HG03558 (cell line): ENCODE measurements at regions not wholly inside any gene's neighbourhood (a gene's known extent, or its start where the extent isn't known, plus 50 kb on each side); places are given as distances from the start of the nearest gene placed in this dataset.

Experiments
- ATAC-seq: cut with Tn5 transposase; IDR thresholded peaks from one replicate; pipeline ENCODE4 v1.9.1; 2021; ENCODE audit warnings: moderate number of reproducible peaks; ENCODE audit not compliant: unreplicated experiment; ENCODE audit errors: extremely low read depth

DNA sequence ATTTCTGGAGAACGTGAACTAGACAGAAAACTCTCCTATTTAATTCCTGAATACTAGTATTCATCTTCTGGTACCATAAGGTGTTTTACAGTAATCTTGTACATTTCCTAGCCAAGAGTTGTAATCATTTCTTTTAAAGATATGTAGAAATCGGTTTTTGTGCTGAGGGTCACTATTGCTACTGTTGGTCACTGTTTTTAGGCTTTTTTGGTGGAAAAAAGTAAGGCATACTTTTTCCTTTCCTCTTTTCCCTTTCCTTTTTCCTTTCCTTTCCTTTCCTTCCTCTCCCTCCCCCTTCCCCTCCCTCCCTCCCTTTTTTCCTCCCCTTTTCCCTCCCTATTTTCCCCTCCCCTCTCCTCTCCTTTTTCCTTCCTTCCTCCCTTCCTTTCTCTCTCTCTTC lies 706.4 kb upstream of the GOT2 start:
- no peak for ATAC-seq

DNA sequence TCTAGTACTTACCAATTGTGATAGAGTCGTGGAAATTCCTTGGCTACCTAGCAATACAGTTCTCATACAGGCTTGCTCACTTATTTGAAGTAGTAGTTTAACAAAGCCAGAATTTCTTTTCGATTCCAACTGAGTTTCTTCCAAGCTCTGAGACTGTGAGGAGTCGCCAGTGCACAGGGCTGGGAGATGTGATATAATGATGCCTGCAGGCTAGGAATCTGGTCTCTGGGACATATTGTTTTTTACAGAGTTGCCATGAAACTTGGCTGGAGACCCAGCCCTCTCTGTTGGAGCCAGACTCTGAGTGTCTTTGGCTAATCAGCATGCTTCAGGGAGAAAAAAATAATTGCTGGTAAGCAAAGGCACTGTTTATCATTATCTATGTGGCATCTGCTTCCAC lies 698.8 kb upstream of the GOT2 start:
- no peak for ATAC-seq

DNA sequence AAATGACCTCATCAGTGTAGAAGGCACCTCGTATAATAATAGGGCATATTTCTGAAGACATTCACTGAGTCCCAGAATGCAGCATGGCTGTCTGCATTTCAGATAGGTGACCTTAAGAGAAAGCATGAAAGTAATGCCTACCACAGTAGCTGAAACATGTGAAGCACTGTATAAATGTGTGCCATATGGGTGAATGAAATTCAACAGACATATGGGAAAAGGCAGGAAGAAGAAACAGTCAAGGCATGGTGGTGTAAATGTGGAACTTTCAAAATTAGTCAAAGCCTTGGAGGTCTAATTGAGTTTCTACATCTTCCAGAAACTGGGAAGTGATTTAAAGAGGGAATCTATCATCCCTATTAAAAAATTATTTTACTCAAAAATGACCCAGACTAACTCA lies 698.2 kb upstream of the GOT2 start:
- ATAC-seq = no peak

DNA sequence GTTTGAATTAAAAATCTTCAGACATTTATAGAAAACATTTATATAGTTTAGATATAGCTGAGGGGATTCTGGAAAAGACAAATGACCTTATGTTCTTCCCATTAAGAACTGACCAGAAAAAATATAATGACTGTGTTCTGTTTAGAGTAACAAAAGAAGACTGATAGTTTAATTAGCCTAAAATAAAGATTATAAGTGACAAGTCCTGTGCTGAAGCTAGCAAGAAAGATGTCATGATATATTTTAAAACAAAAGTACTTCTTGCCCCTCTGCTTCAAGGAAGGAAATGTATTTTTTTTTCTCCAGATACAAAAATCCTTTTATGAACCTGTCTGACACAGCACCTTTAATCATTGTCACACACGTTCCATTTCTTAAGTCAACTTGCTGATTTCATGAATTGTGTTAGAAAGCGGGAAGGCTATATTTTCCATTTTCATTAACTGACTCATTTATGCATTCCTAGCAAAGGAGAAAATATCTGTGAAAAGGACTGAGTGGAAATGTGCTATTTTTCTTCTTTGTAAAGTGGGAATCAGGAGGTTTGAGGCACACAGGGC lies 690.7 kb upstream of the GOT2 start:
- ATAC-seq = no peak

DNA sequence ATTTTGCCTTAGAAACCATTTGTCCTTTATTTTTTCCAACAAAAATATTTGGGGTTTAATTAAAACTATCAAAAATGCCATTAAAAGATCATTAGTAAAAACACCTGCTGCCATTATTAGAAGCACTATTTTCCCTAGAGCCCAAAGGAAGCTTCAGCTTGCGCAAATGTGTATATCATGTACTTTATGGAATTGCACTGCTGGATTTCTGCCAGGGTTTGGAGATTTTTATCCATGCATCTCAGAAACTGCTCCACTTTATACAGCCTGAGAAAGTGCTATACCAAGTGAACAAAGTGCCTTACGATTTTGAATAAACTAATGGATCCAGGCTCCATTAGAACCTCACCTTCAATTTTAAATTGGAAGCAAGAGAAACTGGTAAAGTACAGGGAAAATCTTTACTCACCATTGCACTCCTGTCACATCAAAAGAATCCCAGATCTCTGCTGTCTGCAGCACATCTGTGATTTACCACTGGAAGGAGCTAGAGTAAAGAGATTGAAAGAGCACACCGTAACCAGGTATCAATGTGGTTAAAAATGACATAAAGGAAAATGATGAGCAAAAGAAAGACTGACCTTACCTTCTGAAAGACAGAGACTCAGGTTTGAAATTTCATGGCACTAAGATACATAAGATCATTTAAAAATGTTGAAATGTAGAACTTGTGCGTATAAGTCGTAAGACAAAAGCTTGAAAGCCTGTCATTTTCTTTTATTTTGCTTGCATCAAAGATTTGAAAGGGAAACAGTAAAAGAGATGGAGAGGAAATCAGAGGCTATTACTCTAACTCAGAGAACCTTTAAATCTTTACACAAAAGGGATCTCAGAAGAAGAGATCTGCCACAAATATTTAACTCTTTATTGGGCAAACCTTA lies 678.1 kb upstream of the GOT2 start:
- ATAC-seq = no peak

DNA sequence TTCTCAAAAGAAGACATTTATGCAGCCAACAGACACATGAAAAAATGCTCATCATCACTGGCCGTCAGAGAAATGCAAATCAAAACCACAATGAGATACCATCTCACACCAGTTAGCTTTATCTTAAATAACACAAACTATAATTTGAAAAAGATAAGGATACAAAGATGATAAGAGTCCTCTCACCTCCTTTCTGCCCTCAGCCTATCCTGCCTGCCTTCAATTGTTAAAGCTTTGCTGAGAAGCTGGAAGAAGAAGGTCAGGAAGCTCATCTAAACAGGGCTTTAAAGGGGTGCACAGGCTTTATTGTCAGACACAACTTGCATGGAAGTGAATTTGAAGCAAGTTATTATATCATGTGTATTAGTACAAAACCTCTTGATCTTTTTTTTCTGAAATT lies 676.3 kb upstream of the GOT2 start:
- ATAC-seq = no peak

DNA sequence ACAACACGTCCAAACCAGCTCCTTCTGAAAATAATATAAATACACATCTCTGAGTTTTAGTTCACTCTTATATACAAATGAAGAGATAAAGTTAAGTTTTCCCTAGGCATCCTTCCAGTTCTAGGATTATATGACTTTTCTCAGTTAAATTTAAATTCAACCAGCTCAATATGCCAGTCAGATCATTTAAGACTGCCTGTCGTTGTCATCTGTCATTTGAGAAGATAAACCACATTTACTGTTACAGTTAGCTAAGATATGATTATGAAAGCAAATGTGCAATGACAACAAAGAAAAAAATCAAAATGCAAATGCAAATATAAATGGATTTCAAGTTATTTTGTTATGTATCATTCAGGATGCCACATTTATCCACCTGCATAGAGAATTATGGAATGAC lies 671.7 kb upstream of the GOT2 start:
- no peak for ATAC-seq

DNA sequence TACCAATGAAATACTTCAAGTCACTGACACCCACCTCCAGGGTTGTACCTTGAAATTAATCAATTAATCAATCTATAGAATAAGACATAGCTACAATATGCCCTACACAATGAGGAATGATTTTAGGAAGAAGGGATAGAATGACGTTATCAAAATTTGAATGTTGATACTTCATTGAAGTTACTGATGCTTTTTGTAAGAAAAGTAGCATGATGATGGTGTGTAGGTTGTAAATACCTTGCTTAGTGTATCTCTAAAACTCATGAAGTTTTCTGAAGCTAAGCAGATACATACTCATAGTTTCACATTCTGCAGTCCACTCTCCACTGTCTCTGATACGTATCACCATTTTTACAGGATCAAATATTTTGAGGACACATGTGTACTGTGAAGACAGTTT lies 670.4 kb upstream of the GOT2 start:
- ATAC-seq = no peak

DNA sequence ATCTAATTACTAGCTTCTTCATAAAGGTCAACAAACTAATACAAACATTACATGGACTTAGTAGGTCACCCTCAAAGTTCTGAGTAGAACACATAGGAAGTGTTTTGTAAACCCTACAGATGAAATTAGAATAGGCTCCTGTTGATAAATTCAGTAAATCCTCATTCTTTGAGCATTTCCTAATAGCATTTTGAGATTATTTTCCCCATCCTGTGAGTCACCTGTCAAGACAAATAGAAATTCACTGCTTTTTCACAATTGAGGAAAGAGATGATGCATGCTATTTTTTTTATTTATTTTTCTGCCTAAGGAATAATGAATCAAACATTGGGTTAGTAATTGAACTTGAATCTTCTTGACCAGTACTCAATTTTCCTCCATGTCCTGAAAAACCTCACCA lies 666.7 kb upstream of the GOT2 start:
- no peak for ATAC-seq

DNA sequence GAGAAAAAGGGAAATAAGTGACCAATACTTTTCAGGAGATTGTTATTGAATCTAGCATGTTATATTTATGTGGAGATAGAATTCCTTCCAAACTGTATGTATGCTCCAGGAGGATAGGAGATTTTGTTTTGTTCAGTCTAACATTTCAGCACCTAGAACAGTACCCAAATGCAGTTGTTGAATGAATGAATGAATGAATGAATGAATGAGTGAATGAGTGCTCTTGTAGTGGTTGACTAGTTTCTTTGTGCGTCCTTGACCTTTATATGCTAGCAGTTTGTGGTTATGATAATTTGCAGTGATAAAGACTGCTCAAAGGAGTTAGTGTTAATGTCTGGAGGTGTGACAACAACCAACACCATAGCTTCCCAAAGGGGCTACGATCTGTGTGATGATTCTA lies 663.5 kb upstream of the GOT2 start:
- ATAC-seq = no peak

DNA sequence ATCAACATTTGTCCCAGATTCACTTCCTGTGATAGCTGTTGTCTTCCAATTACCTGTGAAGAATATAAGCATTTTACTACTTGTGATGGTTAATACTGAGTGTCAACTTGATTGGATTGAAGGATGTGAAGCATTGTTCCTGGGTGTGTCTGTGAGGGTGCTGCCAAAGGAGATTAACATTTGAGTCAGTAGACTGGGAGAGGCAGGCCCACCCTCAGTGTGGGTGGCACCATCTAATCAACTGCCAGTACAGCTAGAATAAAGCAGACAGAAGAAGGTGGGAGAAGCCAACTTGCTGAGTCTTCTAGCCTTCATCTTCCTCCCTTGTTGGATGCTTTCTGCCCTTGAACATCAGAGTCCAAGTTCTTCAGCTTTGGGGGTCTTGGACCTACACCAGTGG lies 660.4 kb upstream of the GOT2 start:
- ATAC-seq = no peak

DNA sequence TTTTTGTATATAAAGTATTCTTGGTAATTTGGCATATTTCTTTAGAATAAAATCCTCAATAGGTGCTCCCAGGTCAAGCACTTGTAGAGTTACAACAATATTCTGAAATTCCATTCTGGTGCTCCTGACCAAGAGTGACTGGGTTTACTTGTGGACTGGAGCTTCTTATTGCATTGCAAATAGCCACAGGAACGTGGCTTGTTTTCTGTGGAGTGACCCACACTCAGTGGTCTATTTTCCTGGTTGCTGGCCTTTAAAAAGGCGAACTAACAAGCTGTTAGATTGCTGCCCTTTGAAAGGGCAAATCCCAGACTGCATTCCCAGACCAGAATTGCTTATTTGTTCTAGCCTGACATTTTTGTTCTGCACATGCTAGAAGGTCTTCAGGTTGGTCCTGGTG lies 658.8 kb upstream of the GOT2 start:
- no peak for ATAC-seq

DNA sequence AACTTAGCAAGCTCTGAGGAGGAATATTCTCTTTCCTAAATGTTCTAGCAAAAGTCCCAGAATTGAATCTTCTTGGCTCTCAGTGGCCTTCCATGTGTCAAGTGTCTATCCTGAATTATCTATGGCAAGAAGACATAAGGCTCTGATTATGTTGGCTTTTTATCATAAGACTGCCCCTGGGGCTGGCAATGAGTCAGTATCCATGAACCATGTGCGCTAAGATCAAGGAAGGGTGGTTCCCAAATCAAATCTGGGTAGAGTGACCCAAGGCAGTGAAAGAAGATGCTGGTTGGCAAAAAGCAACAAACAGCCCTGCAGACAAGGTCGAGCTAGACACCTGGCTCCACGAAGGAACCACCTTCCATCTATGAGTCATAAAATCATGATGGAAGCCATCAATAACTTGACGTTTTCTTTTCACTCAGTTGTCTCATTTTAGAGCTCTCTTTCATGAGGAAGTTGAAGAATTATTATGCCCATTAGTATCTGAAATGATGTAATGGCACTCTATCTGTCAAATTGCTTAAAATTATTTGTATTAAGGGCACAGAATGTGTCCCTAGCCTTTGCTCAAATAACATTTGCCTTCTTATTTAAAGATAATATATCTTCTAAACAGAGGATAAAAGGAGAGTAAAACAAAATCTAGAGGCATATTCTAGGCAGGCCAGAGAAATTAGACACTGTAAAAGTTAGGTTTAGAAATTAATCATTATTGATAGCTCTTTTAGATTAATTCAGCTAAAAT lies 657.7 kb upstream of the GOT2 start:
- no peak for ATAC-seq

DNA sequence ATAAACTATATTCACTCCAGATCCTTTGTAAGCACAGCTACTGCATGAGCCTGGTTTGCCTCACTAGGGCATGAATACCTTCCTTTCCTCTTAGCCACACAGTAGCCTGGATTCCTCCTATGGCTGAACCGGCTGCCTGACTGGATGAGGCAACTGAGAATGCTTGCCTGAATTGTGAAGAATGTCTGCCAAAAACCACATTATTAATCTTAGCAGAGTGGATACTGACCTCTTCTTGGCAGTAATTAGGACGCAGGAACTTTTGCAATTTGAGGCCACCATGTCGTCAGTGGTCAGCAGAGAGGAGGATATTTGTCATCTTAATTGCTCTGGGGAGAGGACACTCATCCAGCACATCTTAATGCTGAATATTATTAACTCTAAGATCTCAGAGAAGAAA lies 651.8 kb upstream of the GOT2 start:
- no peak for ATAC-seq

DNA sequence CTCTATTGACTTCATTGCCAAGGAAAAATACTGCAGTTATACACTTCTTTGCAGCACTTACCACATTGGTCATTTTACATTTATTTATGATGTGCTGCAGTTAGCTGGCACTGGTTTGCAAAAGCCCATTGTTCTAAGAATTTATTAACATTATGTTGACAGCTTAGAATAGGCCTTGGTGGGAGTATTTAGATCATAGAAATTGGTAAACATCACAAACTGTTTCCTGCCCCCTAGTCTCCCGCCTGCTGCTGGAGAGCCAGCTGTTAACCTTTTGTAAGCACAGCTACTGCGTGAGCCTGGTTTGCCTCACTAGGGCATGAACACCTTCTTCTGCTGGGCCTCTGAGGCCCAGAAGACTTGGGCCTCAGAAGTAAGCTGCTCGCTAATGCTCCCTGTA lies 651.4 kb upstream of the GOT2 start:
- no peak for ATAC-seq

DNA sequence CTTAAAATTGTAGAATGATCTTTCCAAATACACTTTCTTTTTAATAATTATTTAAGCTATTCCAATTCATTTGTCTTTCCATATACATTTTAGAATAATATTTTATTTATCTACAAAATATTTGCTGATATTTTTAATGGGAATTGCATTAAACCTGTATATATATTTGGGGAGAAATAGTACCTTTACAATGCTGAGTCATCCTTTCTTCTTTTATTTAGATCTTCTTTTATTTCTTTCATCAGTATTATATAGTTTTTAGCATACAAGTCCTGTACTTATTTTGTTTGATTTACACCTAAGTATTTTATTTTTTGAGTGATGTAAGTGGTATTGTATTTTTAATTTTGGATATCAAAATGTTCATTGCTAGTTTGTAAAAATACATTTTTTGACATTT lies 639.5 kb upstream of the GOT2 start:
- no peak for ATAC-seq

DNA sequence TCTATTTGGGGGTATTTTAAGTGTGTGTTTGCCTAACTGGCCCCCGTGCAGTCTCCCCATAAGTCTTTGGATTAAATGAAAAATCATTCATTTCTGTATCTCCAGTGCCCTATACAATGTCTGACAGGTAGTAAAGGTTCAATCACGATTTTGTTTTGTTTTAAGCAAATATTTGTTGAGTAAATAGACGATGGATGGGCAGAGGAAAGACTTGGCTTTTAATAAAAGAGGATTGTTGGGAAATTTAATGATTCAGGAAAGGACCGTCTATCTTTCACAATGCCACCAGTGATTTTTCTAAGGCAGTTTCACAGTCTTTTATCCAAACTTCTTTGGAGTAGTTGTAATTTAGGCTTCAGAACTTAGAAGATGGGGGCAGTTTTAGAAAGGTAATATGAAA lies 636.6 kb upstream of the GOT2 start:
- no peak for ATAC-seq

DNA sequence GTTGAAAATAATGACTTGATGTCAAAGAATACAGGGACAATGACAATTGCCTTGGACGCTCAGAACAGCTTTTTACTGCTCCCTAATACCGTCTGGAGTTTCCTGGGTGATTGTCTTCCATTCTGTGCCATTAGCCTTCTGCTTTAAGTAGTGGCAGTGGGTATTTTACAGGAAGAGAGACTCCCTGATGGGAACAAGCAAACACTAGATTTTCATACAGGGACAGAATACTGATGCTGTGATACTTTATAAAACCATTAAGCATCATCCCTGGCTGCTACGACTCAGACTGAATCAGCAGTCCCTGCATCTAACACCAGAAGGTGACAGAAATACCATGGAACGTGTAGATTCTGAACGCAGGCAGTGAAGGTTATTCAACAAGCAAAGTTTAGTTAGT lies 635.4 kb upstream of the GOT2 start:
- ATAC-seq = no peak

DNA sequence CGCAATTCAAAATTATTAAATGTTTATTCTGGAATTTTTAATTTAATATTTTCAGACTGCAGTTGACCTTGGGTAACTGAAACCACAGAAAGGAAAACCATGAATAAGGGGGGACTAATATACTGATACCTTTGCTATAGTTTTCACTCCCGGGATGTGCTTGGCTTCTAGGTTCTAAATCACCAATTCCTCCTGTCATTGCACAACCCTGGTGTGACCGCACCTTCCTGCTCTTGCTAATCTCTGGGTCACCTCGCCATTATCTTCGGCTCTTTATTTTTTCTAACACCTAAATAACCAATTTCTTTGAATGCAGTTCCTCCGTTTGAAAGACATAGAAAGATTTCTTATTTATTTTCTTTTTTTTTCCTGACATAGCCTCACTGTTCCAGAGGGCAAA lies 634.5 kb upstream of the GOT2 start:
- no peak for ATAC-seq

DNA sequence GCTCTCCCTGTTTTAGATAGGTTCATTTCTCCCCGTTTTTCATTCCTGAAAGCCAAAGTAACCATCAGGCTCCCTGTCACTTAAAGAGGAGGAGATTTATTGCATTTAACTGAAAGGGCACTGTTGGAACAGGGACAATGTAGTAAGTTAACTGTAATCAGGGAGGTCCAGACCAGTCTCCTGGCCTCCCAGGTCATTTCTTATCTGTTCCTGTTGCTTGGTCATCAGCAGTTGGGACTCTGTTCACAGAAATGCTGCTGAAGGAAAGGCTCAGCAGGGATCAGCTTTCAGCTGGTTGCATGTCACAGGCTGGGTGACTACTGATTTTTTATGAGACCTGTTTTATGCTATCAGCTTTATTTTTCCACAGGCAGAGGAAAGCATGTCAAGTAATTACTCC lies 622.6 kb upstream of the GOT2 start:
- no peak for ATAC-seq

DNA sequence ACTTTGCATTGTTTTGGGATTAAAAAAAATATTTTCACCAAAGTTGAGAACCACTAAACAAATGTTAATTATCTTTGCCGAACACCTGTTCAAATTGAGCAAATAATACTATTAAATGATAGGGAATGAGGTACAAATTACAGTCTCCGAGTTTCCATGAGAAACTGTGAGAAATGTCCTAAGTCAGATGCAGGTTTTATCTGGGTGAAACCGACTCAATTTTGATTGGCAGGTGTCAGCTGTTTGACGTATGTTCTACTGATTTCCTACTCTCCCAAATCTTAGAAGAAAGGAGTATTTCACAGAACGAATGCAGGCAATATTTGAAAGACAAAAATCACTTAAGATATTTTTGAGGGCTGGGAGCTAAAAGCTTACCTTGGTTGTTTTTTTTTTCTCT lies 622.0 kb upstream of the GOT2 start:
- ATAC-seq = no peak

DNA sequence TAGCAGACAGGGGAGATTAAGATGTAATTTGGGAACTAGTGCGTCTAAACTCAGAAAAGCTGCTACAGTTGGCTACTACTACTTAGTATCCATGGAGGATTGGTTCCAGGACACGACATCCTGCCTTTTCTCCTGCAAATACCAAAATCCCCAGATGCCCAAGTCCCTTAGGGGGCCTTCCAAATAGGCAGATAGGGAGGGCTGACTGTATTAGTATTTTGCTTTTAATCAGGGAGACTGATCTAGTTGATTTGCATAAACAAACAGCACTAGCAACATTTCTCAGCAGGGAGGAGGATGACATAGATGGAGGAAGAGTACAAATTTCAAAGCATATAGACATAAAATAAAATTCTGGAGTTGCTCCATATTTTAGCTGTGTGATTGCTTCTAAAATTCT lies 621.6 kb upstream of the GOT2 start:
- no peak for ATAC-seq
